Psoas muscle (tissue), 7 donors: ENCODE measurements at regions not wholly inside any gene's neighbourhood (a gene's known extent, or its start where the extent isn't known, plus 50 kb on each side); places are given as distances from the start of the nearest gene placed in this dataset.

ENCODE experiments used
- ATAC-seq, 4 donors: fragments of 200-7000 bp; cut with Tn5 transposase; one replicate each; pipeline ENCODE4 v1.9.1; 2020; ENCODE audit warnings: moderate library complexity in 3 of 4, mild to moderate bottlenecking in 2 of 4
- DNase-seq, 2 donors: peaks; one replicate each; pipeline ENCODE4 v3.0.0-alpha.2; 2020
- H3K27ac ChIP-seq: fragments of 200-600 bp; one replicate; pipeline ENCODE4 v1.8.0; 2022
- H3K27me3 ChIP-seq, 3 donors: fragments of 200-600 bp in 1 of 3; one replicate each; pipeline versions ENCODE4 v1.6.1 to v1.8.0; 2013 to 2022; ENCODE audit warnings: low read length in 2 of 3, mild to moderate bottlenecking in 2 of 3, moderate library complexity in 1 of 3; ENCODE audit not compliant: insufficient read depth in 3 of 3
- H3K36me3 ChIP-seq, 2 donors: fragments of 200-600 bp in 1 of 2; one replicate each; pipeline versions ENCODE4 v1.6.1 to v1.8.0; 2013 to 2022; ENCODE audit warnings: low read depth in 1 of 2, mild to moderate bottlenecking in 1 of 2, moderate library complexity in 1 of 2; ENCODE audit not compliant: insufficient read depth in 1 of 2
- H3K4me1 ChIP-seq: fragments of 200-600 bp; one replicate; pipeline ENCODE4 v1.8.0; 2022
- H3K4me3 ChIP-seq: fragments of 200-600 bp; one replicate; pipeline ENCODE4 v1.8.0; 2022; ENCODE audit warnings: mild to moderate bottlenecking
- H3K9me3 ChIP-seq: fragments of 200-600 bp; one replicate; pipeline ENCODE4 v1.8.0; 2022
- CTCF ChIP-seq: fragments of 200-600 bp; IDR thresholded peaks from one replicate; pipeline ENCODE4 v1.8.0; 2022; ENCODE audit warnings: antibody characterized with exemption
- WGBS, 3 donors: extraction: QIAGEN DNeasy Blood & Tissue Kit; methylation state at CpG; one replicate each; pipeline versions ENCODE4 v1.1.6 to v1.1.7; 2013; 5-methylcytosine and 5-hydroxymethylcytosine counted together
- intact Hi-C, 2 donors: fragments of 100-400 bp; cut with DNase I; formaldehyde crosslinking; loops; one replicate each; pipeline versions ENCODE4 v1.11.0 to v1.14.2; 2022
- donor health status: healthy with polysubstance abuse.
- donor health status: DM: no; HTN: no; CAD: no; lungs with moderate emphysema.
- donor health status: Bipolar disorder and iron deficiency.
- donor health status: healthy.
- donor health status: DM: yes; HTN: yes; CAD: no.
- donor health status: DM: no; HTN: no; CAD: no.
- donor health status: DM: yes; HTN: yes; CAD: no.

DNA sequence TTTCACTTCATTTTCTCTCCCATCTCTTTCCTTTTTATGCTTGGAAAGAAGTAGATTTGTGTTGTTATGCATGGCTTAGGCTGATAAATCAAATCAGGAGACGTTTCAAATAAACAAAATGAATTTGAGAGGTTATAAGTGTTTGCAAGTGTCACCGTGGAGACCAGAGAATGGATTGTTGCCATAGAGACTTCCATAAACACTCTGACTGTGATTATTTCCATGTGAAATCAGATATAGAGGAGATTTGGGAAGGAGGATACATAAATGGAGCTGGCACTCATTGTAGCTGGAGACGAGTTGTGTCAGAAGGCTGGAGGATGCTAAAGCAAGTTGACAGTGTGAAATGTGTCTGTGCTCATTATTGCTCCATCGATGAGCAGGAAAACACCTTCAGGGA, 84.2 kb upstream of the PCSK1 start:
- no peak for TF ChIP-seq CTCF
- no peak overlapping the region for H3K27ac ChIP-seq
- ATAC-seq, result no peak
- 29 to 42% (median 30%) methylated on average over 4 of the region's 4 CpGs for WGBS, 3 donors
- H3K36me3 ChIP-seq, result no peaks in the 10 kb centered on the region
- H3K27me3 ChIP-seq, result no peaks in the 10 kb centered on the region
- no peaks in the 10 kb centered on the region for H3K9me3 ChIP-seq
- H3K4me1 ChIP-seq, result no peaks in the 10 kb centered on the region
- no peak for DNase-seq
- H3K4me3 ChIP-seq, result no peak overlapping the region
- intact Hi-C loops, result no loop called here

GRCh38 chr5:96520345-96520744, 87.3 kb upstream of the PCSK1 start:
- Histone ChIP-seq H3K9me3 (no peaks in the 10 kb centered on the region), H3K4me1 (no peaks in the 10 kb centered on the region), H3K27ac (no peak overlapping the region), H3K27me3 (no peaks in the 10 kb centered on the region), H3K4me3 (no peak overlapping the region), H3K36me3 (no peaks in the 10 kb centered on the region)
- DNase-seq (no peak), ATAC-seq (no peak)
- intact Hi-C loops, result no loop called here
- TF ChIP-seq CTCF, result no peak

GRCh38 chr5:96522635-96523355, 89.7 kb upstream of the PCSK1 start:
- Histone ChIP-seq H3K27ac (no peak overlapping the region), H3K36me3 (no peaks in the 10 kb centered on the region), H3K9me3 (no peaks in the 10 kb centered on the region), H3K4me3 (no peak overlapping the region), H3K4me1 (no peaks in the 10 kb centered on the region), H3K27me3 (no peaks in the 10 kb centered on the region)
- ATAC-seq (no peak), DNase-seq (no peak)
- TF ChIP-seq CTCF, result no peak
- WGBS, 3 donors, result 81 to 85% (median 83%) methylated on average over 7 of the region's 7 CpGs
- intact Hi-C loops, result no loop called here

DNA sequence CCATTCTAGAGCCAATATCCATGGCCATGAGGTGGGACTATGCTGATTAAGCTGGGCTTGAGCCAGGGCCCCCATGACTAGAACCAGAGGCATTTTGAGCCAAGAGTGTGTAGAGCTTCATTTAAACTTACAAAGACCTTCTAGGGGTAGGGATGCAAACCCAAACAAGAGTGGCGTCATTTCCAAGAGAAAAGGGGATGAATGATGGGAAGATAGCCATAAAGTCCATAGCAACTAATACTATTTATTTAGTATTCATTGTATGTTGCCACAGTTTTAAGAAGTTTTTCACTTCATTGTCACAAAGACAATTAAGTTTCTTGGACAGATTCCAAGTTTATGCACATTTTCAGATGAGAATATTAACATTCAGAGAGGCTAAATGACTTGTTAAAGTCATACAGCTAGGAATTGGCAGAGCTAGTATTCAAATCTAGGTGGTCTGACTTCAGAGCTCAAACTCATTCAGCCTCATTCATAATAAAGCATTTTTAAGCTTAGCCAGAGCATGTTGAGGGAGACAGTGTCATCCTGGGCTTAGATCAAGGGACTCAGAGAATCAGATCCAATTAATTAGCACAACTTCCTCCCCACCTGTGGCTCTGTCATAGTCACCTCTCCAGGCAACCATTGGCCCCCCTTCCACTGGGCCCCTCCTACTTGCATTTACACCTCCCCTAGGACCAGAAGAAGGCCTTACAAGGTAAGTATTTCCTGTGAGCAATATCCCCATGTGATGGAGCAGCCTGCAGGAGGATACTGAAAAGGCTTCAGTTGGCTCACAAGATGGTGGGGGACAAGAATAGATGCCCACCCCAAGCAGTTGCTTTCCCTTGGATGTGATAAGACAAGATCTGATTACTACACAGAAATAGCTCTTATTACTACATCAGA, 95.0 kb upstream of the PCSK1 start:
- no peaks in the 10 kb centered on the region for H3K9me3 ChIP-seq
- no peaks in the 10 kb centered on the region for H3K4me1 ChIP-seq
- ATAC-seq (no peak), DNase-seq (no peak)
- H3K27ac ChIP-seq, result no peak overlapping the region
- no peaks in the 10 kb centered on the region for H3K27me3 ChIP-seq
- no peaks in the 10 kb centered on the region for H3K36me3 ChIP-seq
- intact Hi-C loops, result no loop called here
- 73 to 76% (median 74%) methylated on average over 1 of the region's 1 CpG for WGBS, 3 donors
- no peak for TF ChIP-seq CTCF
- no peak overlapping the region for H3K4me3 ChIP-seq
